Stimulated activated CD4-positive, alpha-beta T cell treated with anti-CD3 and anti-CD28 coated beads, Interleukin-12 subunit alpha, Interleukin-12 subunit beta, amount 100 ng/mL, for 4 hours (primary cell): ENCODE measurements at regions not wholly inside any gene's neighbourhood (a gene's known extent, or its start where the extent isn't known, plus 50 kb on each side); places are given as distances from the start of the nearest gene placed in this dataset.

Source experiments
- DNase-seq: peaks from one replicate; pipeline ENCODE4 v3.0.0-alpha.2; 2020

- DNase-seq: no peak
Observed at GRCh38 chr2:41903474-41904135, 144.2 kb upstream of the PKDCC start.

- no peak for DNase-seq
Observed at GRCh38 chr2:41904459-41904858, 143.4 kb upstream of the PKDCC start.

GRCh38 chr2:41905597-41906337 lies 142.1 kb upstream of the PKDCC start:
- no peak for DNase-seq

DNA sequence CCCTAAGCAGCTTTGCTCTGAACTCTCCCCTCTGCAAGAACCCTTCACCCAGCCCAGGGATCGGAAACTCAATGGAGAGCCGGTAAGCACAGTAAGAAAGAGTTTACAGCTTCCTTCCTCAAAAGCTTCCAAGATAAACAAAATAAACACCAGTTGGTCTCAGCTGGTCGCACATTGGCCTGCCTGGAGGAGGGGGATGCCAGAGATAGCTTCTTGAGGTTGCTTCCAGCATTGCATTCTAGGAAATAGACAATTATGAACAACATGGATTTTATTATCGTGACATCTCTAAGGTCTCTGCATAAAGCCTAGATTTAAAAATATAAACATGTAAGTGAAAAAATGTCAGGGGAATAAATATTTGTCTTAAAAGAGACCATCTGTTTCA lies 141.5 kb upstream of the PKDCC start:
- no peak for DNase-seq

DNA sequence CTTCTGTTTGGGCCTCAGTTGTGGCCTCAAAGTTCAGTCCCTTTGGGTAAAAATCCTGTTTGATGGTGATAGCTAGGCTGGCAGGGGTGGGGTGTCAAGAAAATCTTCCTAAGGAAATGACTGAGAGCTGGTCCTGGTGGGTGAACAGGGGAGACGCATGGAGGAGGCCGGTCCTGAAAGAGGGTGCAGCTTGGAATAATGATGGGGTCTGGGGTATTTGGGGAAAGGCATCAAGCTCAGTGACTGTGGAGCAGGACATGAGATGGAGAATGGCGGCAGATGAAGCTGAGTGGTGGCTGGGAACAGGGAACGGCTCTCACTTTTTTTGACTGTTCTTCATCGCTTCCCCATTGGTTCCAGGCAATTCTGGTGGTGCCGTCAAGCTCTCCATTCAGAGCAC lies 140.7 kb upstream of the PKDCC start:
- no peak for DNase-seq

DNA sequence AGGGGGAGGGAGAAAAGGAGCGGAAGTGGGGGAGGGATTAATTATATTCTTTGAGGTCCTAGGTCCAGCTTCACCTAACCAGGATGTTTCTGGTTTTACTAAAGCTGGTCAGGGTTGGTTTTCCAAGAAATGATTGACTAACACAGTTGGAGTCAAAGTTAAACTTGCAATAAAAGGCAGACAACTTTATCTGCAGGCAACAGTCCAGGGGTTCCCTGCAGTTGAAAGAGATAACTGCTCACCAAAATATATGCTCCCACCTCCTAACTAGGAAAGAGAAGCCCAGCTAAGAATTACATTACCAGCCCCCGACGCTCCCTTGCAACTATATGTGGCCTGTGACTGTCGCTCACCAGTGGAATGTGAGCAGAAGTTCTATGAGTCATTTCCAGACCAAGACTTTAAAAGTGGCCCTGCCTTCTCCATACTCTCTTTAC lies 140.0 kb upstream of the PKDCC start:
- no peak for DNase-seq

DNA sequence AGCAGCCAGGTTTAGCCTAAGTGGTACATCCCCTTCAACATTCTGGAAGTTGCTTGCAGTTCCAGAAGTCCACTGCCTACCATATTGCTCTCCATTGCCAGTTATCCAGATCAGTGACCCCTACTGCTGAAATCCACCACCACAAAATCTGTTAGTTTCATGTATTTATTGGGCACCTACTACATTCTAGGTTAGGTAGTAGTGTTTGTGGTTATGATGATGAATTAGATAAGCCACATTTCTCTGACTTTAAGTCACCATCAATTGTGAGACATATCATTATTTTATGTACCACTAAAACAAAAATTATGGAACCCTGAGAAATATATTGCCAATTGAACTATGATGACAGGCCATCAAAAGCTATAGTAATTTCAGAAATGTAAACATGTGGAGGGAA lies 139.5 kb upstream of the PKDCC start:
- DNase-seq: no peak

DNA sequence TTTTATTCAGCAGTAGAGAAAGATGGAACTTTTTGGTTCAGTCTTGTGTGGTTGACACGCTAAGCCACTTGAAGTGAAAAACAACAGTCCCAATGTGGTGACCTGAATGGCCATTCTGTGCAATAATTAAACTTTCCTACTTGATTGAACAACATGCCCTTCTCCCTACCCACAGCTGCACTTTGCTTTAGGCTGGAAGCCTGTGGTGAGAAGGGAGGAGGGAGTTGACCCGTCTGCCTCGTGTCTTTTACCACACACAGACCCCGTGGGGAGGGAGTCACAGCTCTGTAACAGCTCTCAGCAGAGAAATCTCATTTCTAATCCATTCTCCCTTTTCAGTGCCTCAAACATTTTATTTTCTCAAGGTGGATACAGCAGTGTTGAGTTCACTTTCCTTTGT lies 138.2 kb upstream of the PKDCC start:
- DNase-seq: no peak

GRCh38 chr2:41910126-41910525 lies 137.7 kb upstream of the PKDCC start:
- no peak for DNase-seq

DNA sequence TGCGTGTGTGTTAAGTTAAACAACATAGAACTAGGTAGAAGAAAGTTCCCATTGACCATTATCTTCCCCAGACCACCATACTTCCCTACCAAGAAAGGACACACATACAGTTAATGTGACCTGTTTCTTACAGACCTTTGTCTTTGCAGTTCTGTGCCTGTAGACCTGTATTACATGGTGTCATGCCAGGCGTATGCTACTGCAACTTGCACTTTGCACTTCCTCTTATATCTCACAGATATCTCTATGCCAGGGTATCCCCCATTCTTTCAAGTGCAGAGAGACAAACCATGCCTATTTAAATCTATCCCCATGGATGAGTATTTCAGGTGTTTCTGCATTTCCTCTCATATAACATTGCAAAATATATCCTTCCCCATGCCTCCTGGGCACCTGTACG lies 136.8 kb upstream of the PKDCC start:
- no peak for DNase-seq

- DNase-seq: no peak
Observed at GRCh38 chr2:41912337-41912736, 135.5 kb upstream of the PKDCC start.

DNA sequence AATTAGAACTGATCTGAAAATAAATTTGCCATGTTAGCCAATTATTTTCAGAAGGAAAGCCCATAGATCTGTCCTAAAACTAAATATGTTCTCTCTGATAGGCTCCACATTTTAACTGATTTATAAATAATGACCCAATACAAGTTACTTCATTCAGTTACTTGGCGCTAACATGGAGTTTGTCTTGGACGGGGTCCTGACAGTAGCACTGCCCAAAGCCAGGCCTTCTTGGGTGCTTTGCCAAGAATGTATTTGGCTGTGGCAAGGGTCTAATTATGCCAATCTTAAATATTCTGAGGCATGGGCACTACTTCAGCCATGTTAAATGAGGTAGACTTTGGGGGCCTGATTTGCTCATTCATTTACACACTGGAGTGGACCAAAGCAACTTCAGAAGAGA lies 135.0 kb upstream of the PKDCC start:
- DNase-seq: no peak

GRCh38 chr2:41913311-41913710 lies 134.5 kb upstream of the PKDCC start:
- no peak for DNase-seq

GRCh38 chr2:41913921-41914609 lies 133.8 kb upstream of the PKDCC start:
- DNase-seq: no peak

DNA sequence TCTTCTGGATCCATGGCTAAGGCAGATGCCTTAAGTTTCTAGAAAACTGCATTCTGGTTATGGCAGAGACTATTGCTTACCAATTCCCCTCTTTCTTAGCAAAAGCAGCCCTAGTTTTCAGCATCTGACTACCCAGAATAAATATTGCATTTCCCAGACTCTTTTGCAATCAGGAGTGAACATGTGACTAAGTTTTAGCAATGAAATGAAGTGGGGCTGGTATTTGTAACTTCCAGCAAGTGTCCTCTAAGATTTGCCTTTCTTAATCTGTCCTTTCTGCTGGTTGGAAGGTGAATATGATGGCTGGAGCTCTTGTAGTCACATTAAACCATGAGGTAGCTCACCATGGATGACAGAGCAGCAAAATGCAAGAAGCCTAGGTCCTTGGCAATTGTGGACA lies 132.9 kb upstream of the PKDCC start:
- DNase-seq: no peak

DNA sequence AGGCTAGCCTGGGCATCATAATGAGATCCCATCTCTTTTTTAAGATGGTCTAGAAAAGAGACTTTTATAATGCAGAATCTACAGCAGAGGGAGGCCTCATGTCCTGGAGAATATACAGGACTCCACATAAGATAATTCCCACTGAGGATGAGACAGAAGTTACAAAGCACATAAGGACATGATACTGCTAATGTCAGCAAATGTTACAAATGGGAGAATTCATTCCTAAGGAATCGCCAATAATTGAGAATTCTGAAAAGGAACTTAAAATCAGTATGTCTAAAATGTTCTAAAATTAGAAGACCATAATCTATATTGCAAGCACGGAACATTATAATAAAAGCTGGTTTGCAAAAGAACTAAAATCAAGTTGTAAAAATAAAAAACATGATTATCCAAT lies 131.6 kb upstream of the PKDCC start:
- DNase-seq: no peak

DNA sequence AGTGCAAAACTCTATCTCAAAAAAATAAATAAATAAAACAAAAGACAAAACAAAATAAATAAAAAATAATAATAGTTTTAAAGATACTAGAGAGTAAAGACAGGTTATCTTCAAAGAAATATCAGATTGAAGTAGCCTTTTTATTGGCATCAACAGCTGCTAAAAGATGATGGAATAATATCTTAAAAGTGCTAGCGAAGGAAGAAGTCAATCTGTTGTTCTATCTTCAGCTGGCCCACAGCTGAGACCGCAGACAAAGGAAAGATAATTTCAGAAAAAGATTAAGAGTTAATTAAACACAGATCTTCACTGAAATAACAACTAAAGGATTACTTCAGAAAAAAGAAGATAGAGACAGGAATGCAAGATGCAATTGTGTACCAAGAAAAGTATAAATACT lies 130.2 kb upstream of the PKDCC start:
- DNase-seq: no peak

DNA sequence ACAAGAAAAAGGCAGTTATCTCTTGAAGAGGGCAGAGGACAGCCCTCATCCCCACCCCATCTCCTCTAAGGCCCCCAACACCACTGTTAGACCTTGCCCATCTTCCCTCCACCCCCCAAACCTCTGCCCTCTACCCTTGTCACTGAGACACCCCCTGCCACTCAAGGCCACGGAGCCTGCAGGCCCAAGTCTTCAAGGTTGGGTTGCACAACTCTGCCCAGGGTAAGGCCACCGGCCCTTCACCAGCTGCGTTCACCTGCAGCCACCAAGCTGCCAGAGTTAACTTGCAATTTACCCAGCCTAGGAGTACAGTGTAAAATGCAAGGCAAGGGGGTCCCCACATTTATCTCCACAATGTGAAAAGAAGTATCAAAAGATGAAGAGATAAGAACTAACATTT lies 128.7 kb upstream of the PKDCC start:
- no peak for DNase-seq

DNA sequence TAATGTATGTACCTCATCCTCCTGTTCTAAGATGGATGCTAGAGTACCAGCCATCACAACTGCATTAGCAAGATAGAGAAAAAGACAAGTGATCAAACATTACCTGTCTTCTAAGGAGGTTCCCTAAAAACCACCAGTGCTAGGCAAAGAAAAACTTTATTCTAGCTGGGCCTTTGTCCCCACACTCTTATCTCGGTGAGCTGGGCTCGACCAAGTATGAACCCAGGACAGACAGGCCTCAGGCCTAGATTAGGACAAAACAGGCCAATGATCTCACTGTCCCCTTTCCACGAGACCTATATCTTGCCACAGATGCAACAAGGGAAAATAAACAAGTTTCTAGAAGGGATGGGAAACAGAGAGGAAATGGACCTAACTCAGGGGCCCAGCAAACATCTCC lies 127.6 kb upstream of the PKDCC start:
- no peak for DNase-seq

DNA sequence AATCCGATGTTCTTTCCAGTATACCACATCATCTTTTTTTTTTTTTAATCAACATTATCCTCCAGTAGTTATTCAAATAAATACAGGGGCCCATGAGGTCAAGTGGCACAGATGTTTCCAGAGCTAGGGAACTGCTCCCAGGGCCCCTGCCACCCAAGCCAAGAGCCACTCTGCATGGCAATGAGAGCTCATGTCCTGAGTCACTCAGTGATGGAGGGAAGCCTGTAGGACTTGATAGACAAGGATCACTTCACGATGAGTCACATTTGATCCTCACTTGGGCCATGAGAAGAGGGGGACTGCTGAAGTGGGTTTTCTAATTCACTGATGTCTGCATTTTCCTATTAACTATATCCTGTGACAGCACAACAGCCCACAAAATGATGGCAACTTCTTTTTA lies 127.0 kb upstream of the PKDCC start:
- DNase-seq: no peak

- no peak for DNase-seq
Observed at GRCh38 chr2:41922177-41922576, 125.6 kb upstream of the PKDCC start.

GRCh38 chr2:41923156-41923786 lies 124.5 kb upstream of the PKDCC start:
- no peak for DNase-seq

- DNase-seq: no peak
Observed at GRCh38 chr2:41924024-41924423, 123.8 kb upstream of the PKDCC start.
